Activated T-helper 1 cell treated with anti-CD3 and anti-CD28 coated beads, Interleukin-12 subunit alpha, Interleukin-12 subunit beta, Interleukin-2, Interleukin-4 antibody, amounts not matched to agents 30 ng/mL and 10 ng/mL and 1 ng/mL, durations not matched to agents 14 hours and 24 hours and 36 hours (primary cell): ENCODE measurements at regions not wholly inside any gene's neighbourhood (a gene's known extent, or its start where the extent isn't known, plus 50 kb on each side); places are given as distances from the start of the nearest gene placed in this dataset.

Experiments
- DNase-seq: peaks from one replicate; pipeline ENCODE4 v3.0.0; 2021; ENCODE audit warnings: low spot score
- H3K27ac Mint-ChIP-seq: one replicate; pipeline ENCODE4 v1.8.0; 2021; ENCODE audit warnings: mild to moderate bottlenecking, mixed read lengths
- H3K27me3 Mint-ChIP-seq: one replicate; pipeline ENCODE4 v1.8.0; 2022; ENCODE audit warnings: mild to moderate bottlenecking, moderate library complexity, mixed read lengths; ENCODE audit not compliant: insufficient read depth
- H3K36me3 Mint-ChIP-seq: one replicate; pipeline ENCODE4 v1.8.0; 2021; ENCODE audit warnings: low read depth, mixed read lengths
- H3K4me1 Mint-ChIP-seq: one replicate; pipeline ENCODE4 v1.8.0; 2021; ENCODE audit warnings: low read depth, mixed read lengths
- H3K4me3 Mint-ChIP-seq: one replicate; pipeline ENCODE4 v1.8.0; 2021; ENCODE audit warnings: mild to moderate bottlenecking, moderate library complexity, mixed read lengths
- H3K9me3 Mint-ChIP-seq: one replicate; pipeline ENCODE4 v1.8.0; 2021; ENCODE audit warnings: mixed read lengths
- intact Hi-C: fragments of 100-400 bp; cut with micrococcal nuclease; formaldehyde crosslinking; loops from one replicate; pipeline ENCODE4 v1.15.1; 2024

DNA sequence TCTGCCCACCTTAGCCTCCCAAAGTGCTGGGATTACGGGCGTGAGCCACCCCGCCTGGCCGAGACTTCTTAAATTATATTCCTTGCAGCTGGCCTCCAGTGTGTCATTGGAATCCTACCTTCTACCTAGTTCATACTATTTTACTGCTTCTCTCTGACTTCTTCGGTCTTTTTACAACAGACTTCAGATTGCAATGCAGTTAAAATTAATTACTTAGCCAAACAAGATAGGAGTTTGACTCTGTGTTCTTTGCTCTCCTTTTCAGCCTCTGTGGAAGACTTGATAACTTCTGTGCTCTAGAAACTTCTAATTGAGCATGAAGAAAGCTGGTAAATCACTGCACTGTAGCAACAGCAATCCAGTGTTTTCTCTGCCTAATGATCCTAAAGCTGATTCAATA is 199.5 kb downstream of the GASK1B start:
- no peaks in the 10 kb centered on the region for H3K4me1 Mint-ChIP-seq
- no peak for DNase-seq
- H3K27ac Mint-ChIP-seq = no peak overlapping the region
- no peaks in the 10 kb centered on the region for H3K36me3 Mint-ChIP-seq
- intact Hi-C loops = no loop called here
- no peaks in the 10 kb centered on the region for H3K27me3 Mint-ChIP-seq
- no peaks in the 10 kb centered on the region for H3K9me3 Mint-ChIP-seq
- H3K4me3 Mint-ChIP-seq = no peak overlapping the region

DNA sequence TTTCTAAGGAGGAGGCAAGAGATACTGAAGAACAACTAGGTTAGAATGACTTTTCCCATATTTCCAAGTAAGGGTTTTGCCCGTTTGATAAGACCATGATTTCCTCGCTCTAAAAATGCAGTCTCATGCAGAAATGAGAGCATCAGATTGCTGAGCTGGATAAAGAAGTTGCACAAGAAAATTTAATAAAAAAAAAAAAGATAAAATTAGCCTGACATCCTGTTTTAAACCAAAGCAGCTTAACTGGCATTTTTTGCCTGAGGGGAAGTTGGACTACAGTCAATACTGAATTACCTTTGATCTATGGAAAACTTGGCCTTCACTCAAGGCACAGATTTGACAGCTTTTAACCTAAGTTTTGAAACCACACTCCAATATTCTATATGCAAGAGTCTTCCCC is 208.4 kb downstream of the GASK1B start:
- no peak for DNase-seq
- no peak overlapping the region for H3K4me3 Mint-ChIP-seq
- no peaks in the 10 kb centered on the region for H3K4me1 Mint-ChIP-seq
- H3K27ac Mint-ChIP-seq = no peak overlapping the region
- intact Hi-C loops = no loop called here
- no peaks in the 10 kb centered on the region for H3K27me3 Mint-ChIP-seq
- no peaks in the 10 kb centered on the region for H3K9me3 Mint-ChIP-seq
- no peaks in the 10 kb centered on the region for H3K36me3 Mint-ChIP-seq

DNA sequence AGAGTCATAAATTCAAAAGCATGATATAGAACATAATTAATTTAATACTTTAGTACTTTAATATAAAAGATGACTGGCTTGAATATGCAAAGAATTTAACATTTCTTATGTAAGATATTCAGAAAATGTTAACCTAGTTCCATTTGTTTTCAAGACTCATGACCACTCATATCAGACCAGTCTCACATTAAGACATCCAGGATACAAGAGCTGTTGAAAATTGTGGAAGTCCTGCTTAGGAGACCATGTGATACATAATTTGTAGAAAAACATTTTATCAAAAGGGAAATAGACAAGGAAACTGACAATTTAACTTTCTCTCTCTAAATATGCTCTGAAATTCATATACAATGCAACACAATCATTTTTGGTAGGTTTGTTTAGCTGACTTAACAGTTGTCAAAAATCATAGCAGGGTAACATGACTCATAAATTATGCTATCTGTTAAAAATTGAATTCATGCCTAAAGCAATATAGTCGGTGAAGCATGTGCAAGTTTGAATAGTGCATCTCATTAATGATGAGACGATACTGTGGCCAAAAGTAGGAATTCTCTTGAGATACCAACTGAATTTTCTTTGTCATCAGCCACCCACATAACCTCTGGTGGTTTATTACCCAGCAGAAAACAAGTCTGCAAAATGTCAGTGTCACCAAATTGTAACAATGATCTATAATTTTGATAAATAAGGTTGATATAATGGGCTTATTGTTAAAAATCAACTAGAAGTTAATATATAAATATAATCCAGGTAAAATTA is 211.4 kb downstream of the GASK1B start:
- Mint-ChIP-seq H3K4me1 (no peaks in the 10 kb centered on the region), H3K9me3 (no peaks in the 10 kb centered on the region), H3K27me3 (no peaks in the 10 kb centered on the region), H3K4me3 (no peak overlapping the region), H3K36me3 (no peaks in the 10 kb centered on the region), H3K27ac (no peak overlapping the region)
- intact Hi-C loops = no loop called here
- DNase-seq = no peak

DNA sequence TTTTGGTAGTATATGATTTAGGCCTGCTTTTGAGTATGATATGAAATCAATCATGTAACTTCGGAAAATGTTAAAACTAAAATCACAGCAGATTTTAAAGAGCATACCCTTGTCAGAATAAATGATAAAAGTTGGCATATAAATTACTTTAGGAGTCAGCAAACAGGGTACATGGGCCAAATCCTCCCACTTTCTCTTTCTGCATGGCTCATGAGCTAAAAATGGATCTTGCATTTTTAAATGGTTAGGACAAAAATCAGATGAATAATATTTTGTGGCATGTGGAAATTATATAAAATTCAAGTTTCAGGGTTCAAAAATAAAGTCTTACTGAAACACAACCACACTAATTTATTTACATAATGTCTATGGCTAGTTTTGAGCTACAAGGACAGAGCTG is 214.9 kb downstream of the GASK1B start:
- no peaks in the 10 kb centered on the region for H3K4me1 Mint-ChIP-seq

DNA sequence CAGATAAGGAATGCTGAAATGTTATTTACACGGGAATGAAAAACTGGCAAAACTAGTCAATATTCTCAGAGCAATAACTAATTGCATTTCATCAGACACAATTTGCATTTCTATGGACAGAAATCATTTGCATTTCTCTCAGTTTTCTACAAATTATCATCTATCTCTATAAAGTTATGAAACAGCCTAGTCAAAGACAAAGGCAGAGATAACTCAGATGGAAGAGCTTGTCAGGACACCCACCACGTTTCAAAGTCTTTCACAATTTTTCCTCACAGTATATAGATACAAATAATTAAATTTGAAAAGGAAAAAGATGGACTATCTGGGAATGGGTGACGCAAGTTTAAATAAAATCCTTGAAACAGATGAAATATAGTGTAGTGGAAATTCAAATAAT is 230.8 kb downstream of the GASK1B start:
- Mint-ChIP-seq H3K36me3 (no peaks in the 10 kb centered on the region), H3K9me3 (no peaks in the 10 kb centered on the region), H3K4me3 (no peak overlapping the region), H3K4me1 (no peaks in the 10 kb centered on the region), H3K27ac (no peak overlapping the region), H3K27me3 (no peaks in the 10 kb centered on the region)
- DNase-seq = no peak
- intact Hi-C loops = no loop called here

More for the DNA sequence above, 214.9 kb downstream of the GASK1B start:
- Mint-ChIP-seq H3K27ac (no peak overlapping the region), H3K9me3 (no peaks in the 10 kb centered on the region), H3K36me3 (no peaks in the 10 kb centered on the region), H3K4me3 (no peak overlapping the region), H3K27me3 (no peaks in the 10 kb centered on the region)
- DNase-seq = no peak
- intact Hi-C loops = no loop called here

DNA sequence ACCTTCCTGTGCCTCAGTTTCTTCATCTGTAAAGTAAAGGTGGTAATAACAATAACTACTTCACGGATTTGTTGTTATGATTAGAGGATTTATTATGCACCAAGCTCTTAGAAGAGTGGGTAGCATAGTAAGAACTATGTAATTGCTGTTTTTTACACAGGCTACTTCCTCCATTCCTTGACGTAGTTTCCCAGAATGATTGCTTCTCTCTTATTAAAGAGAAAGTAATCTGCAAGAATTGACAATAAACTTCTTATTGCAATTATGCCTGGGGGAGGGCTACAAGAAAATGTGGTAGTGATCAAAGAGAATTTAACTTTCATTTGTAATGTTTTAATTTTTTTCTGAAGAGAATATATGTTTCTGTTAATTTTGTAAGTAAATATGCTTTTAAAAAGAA is 238.7 kb downstream of the GASK1B start:
- intact Hi-C loops = no loop called here
- Mint-ChIP-seq H3K4me1 (no peaks in the 10 kb centered on the region), H3K4me3 (no peak overlapping the region), H3K27me3 (no peaks in the 10 kb centered on the region), H3K9me3 (no peaks in the 10 kb centered on the region), H3K27ac (no peak overlapping the region), H3K36me3 (no peaks in the 10 kb centered on the region)
- no peak for DNase-seq

DNA sequence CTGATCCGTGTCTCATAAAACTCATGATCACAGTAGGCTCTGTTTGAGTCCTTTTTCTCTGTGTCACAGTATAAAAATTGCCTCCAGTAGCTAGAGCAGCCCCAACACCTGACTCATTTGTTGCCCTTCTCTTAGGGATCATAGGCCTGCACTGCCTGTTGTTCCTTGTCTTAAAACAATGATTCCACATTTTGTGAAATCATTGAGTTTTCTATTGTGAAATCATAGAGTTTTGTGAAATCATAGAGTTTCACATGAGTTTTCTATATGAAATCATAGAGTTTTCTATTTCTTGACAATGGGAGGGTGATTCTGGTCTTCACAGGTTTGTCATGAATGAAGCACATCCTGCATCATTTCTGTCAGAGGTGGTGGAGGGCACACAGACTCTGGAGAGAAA is 239.9 kb downstream of the GASK1B start:
- Mint-ChIP-seq H3K27ac (no peak overlapping the region), H3K4me3 (no peak overlapping the region), H3K9me3 (no peaks in the 10 kb centered on the region), H3K27me3 (no peaks in the 10 kb centered on the region), H3K4me1 (no peaks in the 10 kb centered on the region), H3K36me3 (no peaks in the 10 kb centered on the region)
- DNase-seq = no peak
- intact Hi-C loops = no loop called here

DNA sequence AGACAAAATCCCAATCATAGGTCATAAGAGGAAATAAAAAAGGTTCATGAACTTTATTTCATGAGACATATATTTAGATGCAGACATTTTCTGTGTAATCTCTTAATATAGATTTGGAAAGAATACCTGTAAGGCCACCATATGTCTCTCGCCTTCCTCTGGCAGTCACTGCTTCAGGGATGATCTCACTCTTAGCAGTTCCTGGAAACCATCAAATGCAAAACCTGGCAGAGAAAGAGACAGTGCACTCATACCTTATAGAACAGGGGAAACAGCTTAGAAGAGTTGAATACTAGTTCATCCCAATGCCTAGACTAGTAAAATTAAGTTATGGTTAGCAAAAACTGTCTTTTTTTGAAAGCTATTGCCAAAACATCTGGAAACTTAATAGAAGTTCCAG is 243.3 kb downstream of the GASK1B start:
- H3K27ac Mint-ChIP-seq = no peak overlapping the region
- no peaks in the 10 kb centered on the region for H3K27me3 Mint-ChIP-seq
- H3K9me3 Mint-ChIP-seq = no peaks in the 10 kb centered on the region

DNA sequence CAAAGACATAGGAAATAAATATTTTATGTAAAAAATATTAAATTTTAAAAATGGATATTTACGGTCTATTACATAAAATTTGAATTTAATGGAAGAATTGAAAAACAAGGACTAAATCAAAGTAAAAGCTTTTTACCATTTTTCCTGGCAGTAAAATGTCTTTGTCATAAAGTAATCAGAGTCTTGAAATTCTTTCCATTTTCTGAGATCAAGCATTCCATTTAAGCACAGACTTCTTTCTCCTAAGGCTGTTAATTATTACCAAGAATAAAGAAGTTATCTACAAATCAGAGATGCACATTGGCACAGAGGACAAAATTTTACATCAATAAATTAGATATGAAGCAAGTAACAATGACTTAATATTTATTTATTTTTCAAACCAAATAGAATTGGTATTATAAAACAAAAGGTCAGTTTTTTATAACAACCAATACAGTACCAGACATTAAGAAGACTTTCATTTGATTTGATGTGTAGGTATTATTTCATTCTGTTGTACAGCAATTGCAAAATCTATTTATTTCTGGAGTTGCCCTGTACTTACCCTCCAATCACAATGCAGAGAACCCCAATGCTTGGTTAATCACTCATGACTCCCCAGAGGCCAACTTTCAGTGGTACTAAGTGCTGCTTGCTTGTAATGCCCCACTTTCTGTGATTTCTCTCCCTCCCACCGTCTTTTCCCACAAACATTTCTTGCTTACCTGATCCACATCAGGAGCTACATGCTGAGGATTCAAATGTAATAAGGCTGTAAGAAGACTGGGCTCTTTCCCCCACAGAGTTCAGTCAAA is 254.6 kb downstream of the GASK1B start:
- H3K4me1 Mint-ChIP-seq = no peaks in the 10 kb centered on the region
- DNase-seq = no peak
- H3K4me3 Mint-ChIP-seq = no peak overlapping the region
- H3K9me3 Mint-ChIP-seq = peaks cover 4% of the 10 kb centered on the region
- intact Hi-C loops = no loop called here
- H3K27ac Mint-ChIP-seq = no peak overlapping the region
- H3K36me3 Mint-ChIP-seq = no peaks in the 10 kb centered on the region
- H3K27me3 Mint-ChIP-seq = no peaks in the 10 kb centered on the region

More for the DNA sequence above, 243.3 kb downstream of the GASK1B start:
- H3K4me1 Mint-ChIP-seq = no peaks in the 10 kb centered on the region
- intact Hi-C loops = no loop called here
- no peak for DNase-seq
- no peak overlapping the region for H3K4me3 Mint-ChIP-seq
- H3K36me3 Mint-ChIP-seq = no peaks in the 10 kb centered on the region

DNA sequence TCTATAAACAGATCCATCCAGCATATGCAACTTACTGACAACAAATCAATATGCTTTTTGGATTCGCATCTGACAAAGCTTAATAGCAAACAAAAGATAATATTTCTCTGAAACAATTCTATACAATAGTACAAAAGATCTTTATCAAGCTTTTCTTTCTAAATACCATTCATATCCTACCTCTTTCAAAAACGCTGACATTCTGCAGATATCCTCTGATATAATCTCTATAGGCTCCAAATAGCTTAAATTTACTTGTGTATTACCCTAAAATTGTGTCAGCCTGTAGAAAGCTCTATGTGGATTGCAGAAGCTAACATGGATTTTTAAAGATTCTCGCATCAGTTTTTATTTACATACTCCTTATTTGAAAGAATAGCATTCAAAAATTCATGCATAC is 260.6 kb downstream of the GASK1B start:
- Mint-ChIP-seq H3K27ac (no peak overlapping the region), H3K4me1 (no peaks in the 10 kb centered on the region), H3K27me3 (no peaks in the 10 kb centered on the region), H3K36me3 (no peaks in the 10 kb centered on the region), H3K9me3 (no peaks in the 10 kb centered on the region), H3K4me3 (no peak overlapping the region)
- no peak for DNase-seq
- intact Hi-C loops = no loop called here

DNA sequence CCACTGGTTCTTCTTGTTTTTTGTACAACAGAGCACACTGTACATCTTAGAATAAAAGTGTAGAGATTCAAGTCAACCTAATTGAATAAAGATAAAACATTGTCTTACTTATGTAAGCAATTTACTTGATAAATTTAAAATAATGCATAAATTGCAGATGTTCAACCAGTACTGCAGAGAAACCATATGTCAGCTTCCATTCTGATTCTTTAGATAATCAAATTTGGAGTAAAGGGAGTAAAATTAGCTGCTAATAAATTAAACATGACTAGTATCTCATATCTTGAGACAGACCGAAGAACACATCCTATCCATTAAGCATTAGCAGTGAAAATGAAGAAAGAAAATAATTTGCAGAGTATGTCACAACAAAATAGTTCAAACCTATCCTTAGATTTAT is 261.2 kb downstream of the GASK1B start:
- H3K27ac Mint-ChIP-seq = no peak overlapping the region
- no peak for DNase-seq
- intact Hi-C loops = no loop called here
- no peaks in the 10 kb centered on the region for H3K4me1 Mint-ChIP-seq
- no peak overlapping the region for H3K4me3 Mint-ChIP-seq
- no peaks in the 10 kb centered on the region for H3K36me3 Mint-ChIP-seq
- no peaks in the 10 kb centered on the region for H3K27me3 Mint-ChIP-seq
- no peaks in the 10 kb centered on the region for H3K9me3 Mint-ChIP-seq

DNA sequence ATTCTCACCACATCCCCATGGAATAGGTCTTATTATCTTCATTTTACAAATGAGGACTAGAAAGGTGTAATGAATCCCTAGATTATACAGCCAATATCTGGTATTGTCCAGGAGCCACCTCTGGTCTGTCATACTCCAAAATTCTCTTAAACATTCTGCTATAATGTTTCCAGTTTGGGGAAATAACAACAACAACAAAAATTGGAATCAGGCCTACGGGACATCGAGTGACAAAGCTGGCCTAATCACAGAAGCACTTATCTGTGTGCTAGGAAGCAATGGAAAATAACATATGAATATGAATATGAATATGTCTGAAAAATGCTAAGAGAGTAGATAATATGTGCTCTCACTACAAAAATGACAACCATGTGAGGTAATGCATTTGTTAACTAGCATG is 264.1 kb downstream of the GASK1B start:
- intact Hi-C loops = no loop called here
- Mint-ChIP-seq H3K27ac (no peak overlapping the region), H3K27me3 (no peaks in the 10 kb centered on the region), H3K4me3 (no peak overlapping the region), H3K9me3 (no peaks in the 10 kb centered on the region), H3K36me3 (no peaks in the 10 kb centered on the region), H3K4me1 (no peaks in the 10 kb centered on the region)
- no peak for DNase-seq

DNA sequence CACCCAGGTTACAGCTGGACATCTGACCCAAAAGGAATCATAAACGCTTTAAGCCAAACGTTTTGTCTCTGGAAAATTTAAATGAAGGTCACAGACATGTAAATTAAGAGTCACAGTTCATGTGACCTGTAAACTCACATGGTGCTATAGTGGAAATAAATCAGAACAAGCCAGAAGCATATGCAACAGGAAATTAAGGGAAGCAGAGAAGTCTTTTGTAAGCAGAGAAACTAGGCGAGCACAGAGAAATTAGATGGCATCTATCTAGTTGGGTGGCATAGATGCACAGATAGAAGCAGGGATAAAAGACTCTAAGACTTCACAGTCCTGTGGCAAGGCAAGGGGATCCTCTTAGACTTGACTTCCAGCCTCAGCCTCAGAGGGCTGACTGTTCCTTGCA is 264.8 kb downstream of the GASK1B start:
- Mint-ChIP-seq H3K9me3 (no peaks in the 10 kb centered on the region), H3K27me3 (no peaks in the 10 kb centered on the region), H3K4me1 (no peaks in the 10 kb centered on the region), H3K4me3 (no peak overlapping the region), H3K27ac (no peak overlapping the region), H3K36me3 (no peaks in the 10 kb centered on the region)
- no peak for DNase-seq
- intact Hi-C loops = no loop called here
